Uterus (tissue), 3 donors: ENCODE measurements at regions not wholly inside any gene's neighbourhood (a gene's known extent, or its start where the extent isn't known, plus 50 kb on each side); places are given as distances from the start of the nearest gene placed in this dataset.
A peak's percentile ranks its signal among the peaks of the same experiment; 100 is the strongest.

Source experiments
- DNase-seq, 2 donors: peaks; one replicate each; pipeline ENCODE4 v3.0.0-alpha.2; 2019 to 2020
- H3K27ac ChIP-seq, 2 donors: fragments of 200-600 bp; sonication (generic); 1 replicate in 1 of 2; 2 replicates in 1 of 2; pipeline ENCODE4 v1.5.1; 2016 to 2018
- H3K27me3 ChIP-seq, 2 donors: fragments of 200-600 bp; sonication (generic); one replicate each; pipeline ENCODE4 v1.5.1; 2018 to 2019; ENCODE audit warnings: control low read depth in 1 of 2
- H3K36me3 ChIP-seq, 2 donors: fragments of 200-600 bp; sonication (generic); one replicate each; pipeline ENCODE4 v1.5.1; 2019; ENCODE audit warnings: control low read depth in 1 of 2
- H3K4me1 ChIP-seq, 2 donors: fragments of 200-600 bp; sonication (generic); one replicate each; pipeline ENCODE4 v1.5.1; 2018 to 2019; ENCODE audit warnings: control low read depth in 1 of 2
- H3K4me3 ChIP-seq, 2 donors: fragments of 200-600 bp; sonication (generic); 1 replicate in 1 of 2; 2 replicates in 1 of 2; pipeline ENCODE4 v1.5.1; 2018 to 2019; ENCODE audit warnings: mild to moderate bottlenecking in 1 of 2
- H3K9me3 ChIP-seq, 2 donors: fragments of 200-600 bp; sonication (generic); one replicate each; pipeline ENCODE4 v1.5.1; 2019; ENCODE audit warnings: control low read depth in 1 of 2
- POLR2A ChIP-seq, 2 donors: fragments of 450-650 bp; IDR thresholded peaks; one replicate each; pipeline ENCODE4 v1.6.1; 2016; ENCODE audit warnings: antibody characterized with exemption in 2 of 2, mild to moderate bottlenecking in 1 of 2, moderate library complexity in 1 of 2
- intact Hi-C: fragments of 100-400 bp; cut with DNase I; formaldehyde crosslinking; loops from one replicate; pipeline ENCODE4 v1.15.1; 2023; ENCODE audit warnings: low total_unique reads
- TF ChIP-seq, protein P1 (sequence below), 4 experiments: fragments of 200-600 bp in 2 of 4; fragments of 450-650 bp in 2 of 4; sonication (generic) in 2 of 4; IDR thresholded peaks; one replicate each; pipeline ENCODE4 v1.5.1; 2016 to 2019; ENCODE audit warnings: antibody characterized with exemption in 4 of 4, mild to moderate bottlenecking in 2 of 4, moderate library complexity in 1 of 4
- donor health status: DM: yes; HTN: yes; CAD: no.

- Histone ChIP-seq H3K27me3 (no peaks in the 10 kb centered on the region), H3K4me3 (no peak overlapping the region), H3K9me3 (no peaks in the 10 kb centered on the region), H3K27ac (peak overlapping the region in 1 of 2 donors; percentile 72), H3K36me3 (no peaks in the 10 kb centered on the region), H3K4me1 (peaks cover 0 to 9% of the 10 kb centered on the region in 2 donors)
- DNase-seq, result peak; percentile 30 to 32
- TF ChIP-seq, protein P1, sequence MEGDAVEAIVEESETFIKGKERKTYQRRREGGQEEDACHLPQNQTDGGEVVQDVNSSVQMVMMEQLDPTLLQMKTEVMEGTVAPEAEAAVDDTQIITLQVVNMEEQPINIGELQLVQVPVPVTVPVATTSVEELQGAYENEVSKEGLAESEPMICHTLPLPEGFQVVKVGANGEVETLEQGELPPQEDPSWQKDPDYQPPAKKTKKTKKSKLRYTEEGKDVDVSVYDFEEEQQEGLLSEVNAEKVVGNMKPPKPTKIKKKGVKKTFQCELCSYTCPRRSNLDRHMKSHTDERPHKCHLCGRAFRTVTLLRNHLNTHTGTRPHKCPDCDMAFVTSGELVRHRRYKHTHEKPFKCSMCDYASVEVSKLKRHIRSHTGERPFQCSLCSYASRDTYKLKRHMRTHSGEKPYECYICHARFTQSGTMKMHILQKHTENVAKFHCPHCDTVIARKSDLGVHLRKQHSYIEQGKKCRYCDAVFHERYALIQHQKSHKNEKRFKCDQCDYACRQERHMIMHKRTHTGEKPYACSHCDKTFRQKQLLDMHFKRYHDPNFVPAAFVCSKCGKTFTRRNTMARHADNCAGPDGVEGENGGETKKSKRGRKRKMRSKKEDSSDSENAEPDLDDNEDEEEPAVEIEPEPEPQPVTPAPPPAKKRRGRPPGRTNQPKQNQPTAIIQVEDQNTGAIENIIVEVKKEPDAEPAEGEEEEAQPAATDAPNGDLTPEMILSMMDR (IDR thresholded peaks at IDR 0.05), result no peak
- TF ChIP-seq POLR2A (IDR thresholded peaks at IDR 0.05), result no peak
- intact Hi-C loops, result no loop called here
These were observed 114.6 kb downstream of the NFKBIZ start for GRCh38 chr3:101963902-101964362.

DNA sequence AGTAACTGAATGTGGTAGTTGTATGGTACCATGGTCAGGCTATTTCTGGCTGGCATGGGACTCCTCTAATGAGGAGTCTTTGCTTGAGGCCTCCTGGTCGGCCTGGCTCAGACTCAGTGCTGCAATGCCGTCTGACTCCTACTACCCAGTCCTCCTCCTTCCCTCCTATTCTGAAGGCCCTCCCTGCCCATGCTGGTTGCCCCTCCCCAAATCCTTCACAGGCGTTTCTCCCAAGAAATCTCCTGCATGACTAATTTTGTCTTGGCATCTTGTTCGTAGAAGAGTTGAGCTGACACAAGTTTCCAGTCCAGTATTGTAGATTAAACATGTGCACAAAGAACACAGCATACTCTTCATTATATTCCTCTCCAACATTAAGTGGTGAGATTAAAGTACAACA lies 115.5 kb downstream of the NFKBIZ start:
- no peaks in the 10 kb centered on the region for H3K36me3 ChIP-seq
- no peaks in the 10 kb centered on the region for H3K9me3 ChIP-seq
- peak overlapping the region in 1 of 2 donors; percentile 72 for H3K27ac ChIP-seq
- peak; percentile 30 to 49 for DNase-seq
- no peaks in the 10 kb centered on the region for H3K27me3 ChIP-seq
- peaks cover 0 to 9% of the 10 kb centered on the region in 2 donors for H3K4me1 ChIP-seq
- H3K4me3 ChIP-seq, result no peak overlapping the region
- no peak for TF ChIP-seq POLR2A (IDR thresholded peaks at IDR 0.05)
- TF ChIP-seq, protein P1 (IDR thresholded peaks at IDR 0.05), result no peak
- intact Hi-C loops, result no loop called here

DNA sequence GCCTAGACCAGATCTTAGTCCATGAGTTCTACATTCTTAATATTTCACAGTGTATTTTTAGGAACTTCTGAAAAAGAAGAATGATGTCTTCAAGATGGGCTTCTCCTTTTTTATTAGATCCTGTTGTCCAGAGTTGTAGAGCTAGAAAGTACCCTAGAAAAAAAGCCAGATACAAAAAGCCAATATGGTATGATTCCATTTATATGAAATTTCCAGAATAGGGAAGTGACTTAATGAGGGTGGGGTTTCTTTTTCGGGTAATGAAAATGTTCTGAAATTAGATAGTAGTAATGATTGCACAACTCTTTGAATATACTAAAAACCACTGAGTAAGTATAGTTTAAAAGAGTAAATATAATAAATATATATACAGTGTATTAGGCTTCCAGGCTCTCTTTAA lies 116.9 kb downstream of the NFKBIZ start:
- intact Hi-C loops, result no loop called here
- TF ChIP-seq, protein P1 (IDR thresholded peaks at IDR 0.05), result no peak
- no peak for TF ChIP-seq POLR2A (IDR thresholded peaks at IDR 0.05)
- Histone ChIP-seq H3K27me3 (no peaks in the 10 kb centered on the region), H3K4me3 (no peak overlapping the region), H3K27ac (no peak overlapping the region), H3K9me3 (no peaks in the 10 kb centered on the region), H3K4me1 (peaks cover 0 to 9% of the 10 kb centered on the region in 2 donors), H3K36me3 (no peaks in the 10 kb centered on the region)
- no peak for DNase-seq

DNA sequence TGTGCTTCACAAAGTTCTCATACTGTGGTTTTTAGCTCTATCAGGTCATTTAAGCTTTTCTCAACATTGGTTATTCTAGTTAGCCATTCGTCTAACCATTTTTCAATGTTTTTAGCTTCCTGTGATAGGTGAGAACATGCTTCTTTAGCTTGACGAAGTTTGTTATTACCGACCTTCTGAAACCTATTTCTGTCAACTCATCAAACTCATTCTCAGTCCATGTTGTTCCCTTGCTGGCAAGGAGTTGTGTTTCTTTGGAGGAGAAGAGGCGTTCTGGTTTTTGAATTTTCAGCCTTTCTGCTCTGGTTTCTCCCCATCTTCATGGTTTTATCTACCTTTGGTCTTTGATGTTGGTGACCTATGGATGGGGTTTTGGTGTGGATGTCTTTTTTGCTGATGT lies 120.9 kb downstream of the NFKBIZ start:
- no peaks in the 10 kb centered on the region for H3K27me3 ChIP-seq
- intact Hi-C loops, result no loop called here
- H3K27ac ChIP-seq, result no peak overlapping the region
- H3K36me3 ChIP-seq, result no peaks in the 10 kb centered on the region
- H3K4me1 ChIP-seq, result no peaks in the 10 kb centered on the region
- no peaks in the 10 kb centered on the region for H3K9me3 ChIP-seq
- DNase-seq, result no peak
- no peak overlapping the region for H3K4me3 ChIP-seq
- TF ChIP-seq, protein P1 (IDR thresholded peaks at IDR 0.05), result no peak
- TF ChIP-seq POLR2A (IDR thresholded peaks at IDR 0.05), result no peak

DNA sequence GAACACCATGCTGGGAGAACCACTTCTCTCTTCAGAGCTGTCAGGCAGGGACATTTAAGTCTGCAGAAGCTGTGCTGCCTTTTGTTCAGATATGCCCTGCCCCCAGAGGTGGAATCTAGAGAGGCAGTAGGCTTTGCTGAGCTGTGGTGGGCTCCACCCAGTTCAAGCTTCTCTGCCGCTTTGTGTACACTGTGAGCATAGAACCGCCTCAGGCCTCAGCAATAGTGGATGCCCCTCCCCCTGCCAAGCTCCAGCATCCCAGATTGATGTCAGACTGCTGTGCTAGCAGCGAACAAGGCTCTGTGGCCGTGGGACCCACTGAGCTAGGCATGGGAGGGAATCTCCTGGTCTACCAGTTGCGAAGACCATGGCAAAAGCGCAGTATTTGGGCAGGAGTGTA lies 121.6 kb downstream of the NFKBIZ start:
- intact Hi-C loops, result no loop called here
- no peak for TF ChIP-seq POLR2A (IDR thresholded peaks at IDR 0.05)
- TF ChIP-seq, protein P1 (IDR thresholded peaks at IDR 0.05), result no peak
- Histone ChIP-seq H3K4me3 (no peak overlapping the region), H3K36me3 (no peaks in the 10 kb centered on the region), H3K9me3 (no peaks in the 10 kb centered on the region), H3K27me3 (no peaks in the 10 kb centered on the region), H3K27ac (no peak overlapping the region), H3K4me1 (no peaks in the 10 kb centered on the region)
- no peak for DNase-seq
